Renal cortical epithelial cell (primary cell): ENCODE measurements at regions not wholly inside any gene's neighbourhood (a gene's known extent, or its start where the extent isn't known, plus 50 kb on each side); places are given as distances from the start of the nearest gene placed in this dataset.

ENCODE experiments used
- DNase-seq: peaks from one replicate; pipeline ENCODE4 v3.0.0-alpha.2; 2011; ENCODE audit warnings: low read depth

DNA sequence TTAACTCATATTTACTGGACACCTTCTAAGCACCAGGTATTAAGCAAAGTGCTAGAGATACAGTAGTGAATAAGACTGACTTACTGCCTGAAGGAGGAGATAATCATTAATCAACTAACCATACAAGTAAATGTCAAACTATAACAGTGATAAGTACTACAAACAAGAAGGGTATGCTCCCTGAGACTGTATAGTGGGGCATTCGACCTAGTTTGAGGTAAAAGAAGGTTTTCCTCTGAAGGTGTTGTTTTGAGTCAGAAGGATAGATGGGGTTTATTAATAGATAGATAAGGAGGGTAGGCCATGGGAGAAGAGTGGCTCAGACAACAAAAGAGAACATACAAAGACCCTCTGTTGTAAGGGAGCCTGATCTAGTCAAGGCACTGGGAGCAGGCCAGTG lies 105.4 kb downstream of the DDIT4L start:
- DNase-seq, result no peak

DNA sequence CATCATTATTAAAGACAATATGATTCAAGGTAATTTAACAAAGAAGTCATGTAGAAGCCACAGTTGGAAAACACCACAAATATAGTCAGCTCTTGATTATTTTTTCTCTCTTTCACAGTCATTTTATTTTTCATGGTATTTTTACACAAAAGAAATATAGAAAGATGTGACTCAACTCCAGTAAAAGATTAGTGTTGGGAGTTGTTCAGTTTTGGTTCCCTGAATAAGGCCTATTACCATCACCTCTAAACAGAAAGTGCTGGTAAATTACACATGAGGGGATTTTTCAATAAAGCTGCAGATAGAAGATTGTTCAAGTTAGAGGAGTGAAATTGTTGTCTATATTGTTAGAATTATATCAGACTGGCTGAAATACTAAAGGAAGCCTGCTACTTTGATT lies 107.0 kb downstream of the DDIT4L start:
- DNase-seq, result no peak

DNA sequence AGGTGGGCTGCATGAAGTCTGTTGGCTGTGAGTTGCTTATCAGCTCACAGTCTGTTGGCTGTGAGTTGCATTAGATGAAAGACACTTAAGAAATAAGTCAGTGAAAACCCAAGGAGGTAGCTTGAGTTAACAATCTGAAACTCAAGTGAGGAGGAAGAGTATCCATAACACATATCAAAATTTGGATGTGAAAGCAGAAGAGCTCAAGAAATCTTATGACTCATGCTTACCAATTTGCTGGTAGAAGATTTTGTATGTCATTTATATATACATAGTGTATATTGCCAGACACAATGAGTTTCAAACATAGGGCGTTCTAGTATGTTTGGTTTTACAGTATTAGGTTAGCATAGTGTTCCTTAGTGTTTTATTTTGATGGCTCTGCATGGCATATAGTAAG lies 107.4 kb downstream of the DDIT4L start:
- no peak for DNase-seq

DNA sequence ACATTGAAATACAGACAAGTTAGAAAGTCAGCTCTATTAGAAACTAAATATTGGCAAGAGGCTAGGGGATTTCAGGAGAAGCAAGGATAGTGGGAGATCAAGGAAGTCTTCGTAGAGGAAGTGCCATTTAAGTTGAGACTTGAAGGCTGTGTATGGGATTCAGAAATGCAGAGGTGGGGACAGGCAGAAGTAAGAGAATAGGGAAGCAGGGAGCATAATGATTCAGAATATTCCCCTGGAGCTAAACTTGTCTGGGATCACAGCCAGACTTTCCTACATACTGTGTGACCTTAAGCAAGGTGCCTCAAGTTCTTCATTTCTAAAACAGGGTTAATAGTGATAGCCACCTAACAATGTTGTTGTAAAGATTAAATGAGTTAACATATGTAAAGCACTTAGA lies 108.8 kb downstream of the DDIT4L start:
- DNase-seq, result peak; percentile 87

DNA sequence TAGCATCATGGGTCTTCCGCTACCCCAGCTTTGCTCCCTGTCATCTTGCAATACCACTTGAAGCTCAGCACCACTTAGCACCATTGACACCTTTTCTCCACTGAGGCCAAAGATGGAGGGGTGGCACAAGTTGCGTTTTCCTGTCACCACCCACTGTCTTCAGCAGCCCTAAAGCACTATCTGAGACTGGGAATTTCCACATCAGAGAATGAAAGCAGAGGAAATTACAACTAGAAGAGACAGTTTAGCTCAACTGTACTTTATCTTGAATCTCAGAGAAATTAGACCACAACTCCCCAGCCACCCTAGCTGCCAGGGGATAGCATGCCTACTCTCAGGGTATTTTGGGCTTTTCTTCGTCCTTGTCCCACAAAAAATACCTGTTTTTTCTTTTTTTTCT lies 111.0 kb downstream of the DDIT4L start:
- no peak for DNase-seq

DNA sequence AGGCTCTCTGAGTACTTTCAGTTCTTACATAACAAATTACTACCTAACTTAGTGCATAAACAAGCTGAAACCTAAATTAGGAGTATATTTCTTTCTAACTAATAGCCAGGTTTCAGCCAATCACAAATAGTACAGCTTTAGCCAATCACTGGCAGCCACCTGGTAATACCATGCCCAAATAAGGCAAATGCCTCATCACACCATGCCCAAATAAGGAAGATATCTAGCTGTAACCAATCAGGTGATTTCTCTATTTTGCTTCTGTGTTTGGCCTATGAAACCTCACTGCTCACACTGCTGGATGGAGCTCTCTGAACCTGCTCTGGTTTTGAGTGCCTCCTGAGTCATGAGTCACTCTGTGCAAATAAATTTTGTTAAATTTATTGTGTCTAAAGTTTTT lies 113.5 kb downstream of the DDIT4L start:
- peak; percentile 88 for DNase-seq

DNA sequence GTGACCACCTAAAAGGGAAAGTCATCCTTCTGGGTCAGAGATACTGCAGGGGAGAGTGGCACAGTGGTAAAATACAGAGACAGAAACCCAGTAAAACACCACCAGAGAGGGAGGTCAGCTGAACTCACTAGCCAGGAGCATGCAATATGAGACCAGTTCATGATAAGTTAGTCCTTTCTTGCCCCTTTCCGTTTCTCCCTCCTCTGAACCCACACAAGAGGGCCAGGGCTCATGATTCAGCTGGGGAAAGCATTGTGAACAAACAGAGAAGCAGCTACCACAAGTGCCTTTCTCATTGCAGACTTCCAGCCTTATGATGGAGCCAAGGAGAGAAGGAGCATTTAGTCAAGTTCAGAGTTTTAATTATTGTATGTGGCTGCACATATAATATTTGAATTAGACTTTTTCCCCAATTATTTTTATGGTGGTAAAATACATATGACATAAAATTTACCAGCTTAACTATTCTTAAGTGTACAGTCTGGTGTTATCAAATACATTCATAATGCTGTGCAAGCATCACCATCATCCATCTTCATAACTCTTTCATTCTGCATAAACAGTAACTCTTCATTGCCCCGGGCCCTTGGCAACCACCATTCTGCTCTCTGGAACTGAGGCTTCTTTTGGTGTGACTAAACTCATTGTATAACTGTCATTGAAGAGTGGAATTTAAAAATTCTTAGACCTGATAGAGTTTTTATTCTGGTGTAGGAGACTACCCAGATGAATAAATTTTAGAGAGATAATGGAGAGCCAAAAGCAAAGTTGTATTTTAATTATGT lies 114.6 kb downstream of the DDIT4L start:
- DNase-seq, result no peak

DNA sequence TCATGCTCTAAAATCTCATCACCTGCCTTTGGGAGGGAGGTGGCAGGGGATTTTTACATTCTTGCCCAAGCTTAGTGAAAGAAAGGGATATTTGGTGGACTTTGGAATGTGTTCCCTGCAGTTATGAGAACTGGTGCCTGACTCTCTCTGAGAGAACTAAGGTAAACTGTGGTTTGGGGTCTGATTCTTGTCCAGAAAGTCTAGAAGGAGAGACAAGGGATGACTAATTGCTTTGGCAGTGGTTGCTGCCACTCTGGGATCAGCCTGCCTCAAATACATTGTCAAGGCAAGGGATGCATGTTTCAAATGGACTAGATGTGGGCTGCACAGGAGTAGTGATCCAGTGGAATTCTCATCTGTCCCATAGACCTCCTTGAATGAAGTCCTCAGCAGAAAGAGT lies 115.2 kb downstream of the DDIT4L start:
- peak; percentile 86 for DNase-seq

DNA sequence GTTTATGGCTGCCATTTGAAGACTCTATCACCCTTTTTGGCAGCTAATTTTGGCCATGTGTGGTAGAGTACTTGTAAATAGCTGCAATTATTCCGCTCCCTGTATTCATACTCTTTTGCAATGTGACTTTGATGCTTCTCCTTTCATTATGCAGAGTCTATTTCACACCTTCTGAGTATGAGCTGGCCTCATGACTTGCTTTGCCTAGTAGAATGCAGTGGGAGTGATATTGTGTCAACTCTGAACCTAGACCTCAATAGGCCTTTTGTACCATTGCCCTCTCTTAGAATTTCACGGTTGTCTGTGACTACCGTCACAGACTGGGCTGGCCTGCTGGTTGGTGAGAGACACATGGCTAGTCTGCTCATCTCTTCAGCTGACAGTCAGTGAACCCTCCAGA lies 118.8 kb downstream of the DDIT4L start:
- no peak for DNase-seq

DNA sequence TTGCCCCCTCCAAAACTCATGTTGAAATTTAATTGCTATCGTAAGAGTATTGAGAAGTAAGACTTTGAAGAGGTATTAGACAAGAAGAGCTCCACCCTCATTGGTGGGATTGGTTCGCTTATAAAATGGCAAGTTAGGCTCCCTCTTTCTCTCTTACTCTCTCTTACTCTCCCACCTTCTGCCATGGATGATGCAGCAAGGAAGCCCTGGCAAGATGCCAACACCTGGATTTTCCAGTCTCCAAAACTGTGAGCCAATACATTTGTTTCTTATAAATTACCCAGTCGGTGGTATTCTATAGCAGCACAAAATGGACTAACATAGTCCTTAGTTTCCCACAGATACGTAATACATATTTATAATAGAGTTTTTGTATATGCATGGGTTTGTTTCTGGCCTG lies 119.4 kb downstream of the DDIT4L start:
- DNase-seq, result no peak

DNA sequence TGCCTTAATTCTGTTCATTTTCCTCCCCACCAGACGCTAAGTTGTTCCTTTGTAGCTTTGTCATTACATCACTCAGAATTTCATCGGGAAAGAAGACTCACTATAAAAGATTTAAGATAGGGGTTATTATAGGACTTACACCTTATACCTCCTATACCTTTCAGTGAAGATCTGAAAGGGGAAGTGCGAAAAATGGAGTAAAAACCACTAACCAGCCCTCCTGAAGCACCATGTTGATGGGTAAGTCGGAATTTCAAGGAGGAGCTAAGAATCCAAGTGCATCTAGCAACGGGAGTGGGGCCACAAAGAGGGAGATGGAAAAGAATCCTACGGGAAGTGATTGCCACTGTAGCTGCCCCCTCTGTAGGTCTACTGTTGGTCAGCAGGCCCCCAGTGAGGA lies 119.1 kb upstream of the H2AZ1 start:
- DNase-seq, result no peak

DNA sequence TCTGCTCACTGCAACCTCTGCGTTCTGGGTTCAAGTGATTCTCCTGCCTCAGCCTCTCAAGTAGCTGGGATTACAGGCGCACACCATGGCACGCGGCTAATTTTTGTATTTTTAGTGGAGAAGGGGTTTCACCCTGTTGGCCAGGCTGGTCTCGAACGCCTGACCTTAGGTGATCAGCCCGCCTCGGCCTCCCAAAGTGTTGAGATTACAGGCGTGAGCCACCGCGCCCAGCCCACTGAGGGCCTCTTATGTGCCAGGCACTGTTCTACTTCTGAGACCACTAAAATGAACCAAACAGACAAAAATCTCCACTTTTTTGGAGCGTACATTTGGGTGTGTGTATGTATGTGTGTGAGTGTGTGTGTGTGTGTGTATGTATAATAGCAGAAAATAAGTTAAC lies 117.2 kb upstream of the H2AZ1 start:
- no peak for DNase-seq

DNA sequence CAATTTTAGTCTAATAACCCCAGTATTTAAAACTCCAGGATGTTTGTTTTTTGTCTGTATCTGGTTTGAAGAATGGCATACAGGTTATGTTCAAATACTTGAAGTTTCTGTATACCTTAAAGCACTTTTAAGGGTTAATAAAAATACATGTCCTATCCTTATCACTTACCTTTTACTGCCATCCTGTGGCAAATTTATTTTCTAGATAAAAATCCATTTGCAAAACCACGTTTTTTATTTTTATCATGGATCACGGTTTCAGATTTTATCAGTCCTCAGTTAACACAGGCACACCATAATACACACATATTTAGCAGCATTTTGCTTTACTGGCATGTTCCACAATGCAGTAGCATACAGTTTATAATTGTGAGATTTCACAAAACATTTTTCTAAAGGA lies 113.3 kb upstream of the H2AZ1 start:
- no peak for DNase-seq

DNA sequence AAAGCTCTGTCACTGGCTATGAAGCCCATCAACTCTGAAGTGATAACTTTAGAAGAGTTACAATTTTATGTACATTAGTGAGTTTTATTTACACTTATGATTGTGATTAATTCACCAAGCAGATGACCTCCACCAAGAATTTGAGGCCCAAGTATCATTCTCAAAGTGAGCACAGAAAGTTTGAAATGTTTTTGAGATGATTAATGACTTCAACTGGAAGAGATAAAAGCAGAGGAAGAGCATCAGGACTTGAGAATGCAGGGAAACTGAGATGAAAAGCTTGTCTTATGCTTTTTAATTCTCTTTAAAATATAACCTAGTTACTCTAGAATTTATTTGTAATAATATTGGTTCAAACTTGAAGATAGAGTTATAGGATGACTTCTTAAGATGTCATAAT lies 112.8 kb upstream of the H2AZ1 start:
- DNase-seq, result no peak

DNA sequence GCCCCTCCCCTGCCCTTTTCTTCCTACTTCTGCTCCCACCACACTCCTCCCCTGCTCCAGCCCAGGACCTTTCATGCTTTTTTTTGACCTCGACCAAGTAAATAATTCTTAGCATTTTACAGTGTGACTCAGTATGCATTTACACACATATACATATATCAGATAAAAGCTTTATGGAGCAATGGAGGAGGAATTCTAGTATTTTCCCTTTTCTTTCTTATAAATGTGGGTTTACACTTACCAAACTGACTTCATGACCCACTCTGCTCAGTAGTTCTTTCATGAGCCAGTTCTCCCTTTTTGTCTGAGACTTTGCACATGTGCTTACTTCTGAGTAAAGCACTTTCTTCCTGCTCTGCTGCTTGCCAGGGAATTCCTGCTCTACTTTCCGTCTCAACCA lies 111.8 kb upstream of the H2AZ1 start:
- DNase-seq, result no peak

DNA sequence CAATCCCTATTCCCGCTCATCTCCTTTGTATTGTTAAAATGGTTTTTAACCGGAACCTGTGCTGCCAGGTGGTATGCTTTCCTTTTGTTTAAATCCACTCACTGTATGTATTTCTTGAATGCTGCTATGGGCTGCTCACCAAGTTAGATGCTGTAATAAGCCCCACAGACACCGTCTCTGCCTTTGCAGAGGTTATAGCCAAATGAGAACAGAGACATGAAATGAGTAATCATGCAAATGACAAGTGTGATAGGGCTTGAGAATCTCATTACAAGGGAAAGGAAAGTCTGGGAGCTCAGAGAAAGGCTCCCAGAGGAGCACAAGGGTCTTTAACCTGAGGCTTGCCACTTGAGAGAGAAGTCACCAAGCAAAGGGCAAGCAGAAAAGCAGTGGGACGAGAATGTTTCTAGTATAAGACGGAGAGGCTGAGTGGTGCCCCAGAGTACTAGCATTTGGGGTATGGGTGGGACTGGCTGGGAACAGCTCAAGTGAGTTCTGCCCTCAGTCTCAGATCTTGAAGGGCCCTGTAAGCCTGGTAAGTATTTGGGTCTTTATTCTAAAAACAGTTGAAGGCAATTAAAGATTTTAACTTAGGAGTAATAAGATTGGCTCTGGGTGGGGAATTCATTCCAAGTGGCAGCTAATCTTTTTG lies 110.8 kb upstream of the H2AZ1 start:
- DNase-seq, result no peak

DNA sequence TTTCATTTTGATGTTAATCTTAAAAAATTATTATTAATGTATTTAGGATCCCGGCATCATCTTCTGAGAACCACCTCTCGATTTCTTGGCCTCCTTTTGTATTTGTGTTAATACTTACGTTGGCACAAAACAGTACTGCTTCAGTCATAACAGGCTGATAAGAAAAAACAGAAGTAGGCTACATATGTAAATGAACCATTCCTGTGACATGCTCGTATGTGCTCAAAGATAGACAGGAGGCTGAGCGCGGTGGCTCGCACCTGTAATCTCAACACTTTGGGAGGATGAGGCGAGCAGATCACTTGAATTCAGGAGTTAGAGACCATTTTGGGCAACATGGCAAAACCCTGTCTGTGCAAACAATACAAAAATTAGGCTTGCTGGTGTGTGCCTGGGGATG lies 109.4 kb upstream of the H2AZ1 start:
- no peak for DNase-seq

DNA sequence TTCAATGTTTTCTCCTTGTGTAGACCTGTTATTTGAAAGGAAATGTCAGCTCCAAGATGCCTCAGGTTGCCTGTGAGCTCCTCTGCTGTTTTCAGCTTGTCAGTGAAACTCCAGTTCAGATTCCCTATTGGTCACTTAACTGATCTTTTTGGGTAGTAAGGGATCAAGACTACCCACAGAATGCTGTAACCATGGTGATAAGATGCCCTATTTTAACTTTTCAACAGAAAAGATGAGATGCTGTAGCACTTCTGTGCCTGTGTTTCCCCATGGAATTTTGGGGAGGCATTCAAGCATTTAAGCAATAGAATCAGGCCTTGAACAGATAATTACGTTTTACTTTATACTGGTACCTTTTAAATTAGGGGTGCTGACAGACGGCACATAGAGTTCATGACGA lies 106.6 kb upstream of the H2AZ1 start:
- DNase-seq, result no peak

DNA sequence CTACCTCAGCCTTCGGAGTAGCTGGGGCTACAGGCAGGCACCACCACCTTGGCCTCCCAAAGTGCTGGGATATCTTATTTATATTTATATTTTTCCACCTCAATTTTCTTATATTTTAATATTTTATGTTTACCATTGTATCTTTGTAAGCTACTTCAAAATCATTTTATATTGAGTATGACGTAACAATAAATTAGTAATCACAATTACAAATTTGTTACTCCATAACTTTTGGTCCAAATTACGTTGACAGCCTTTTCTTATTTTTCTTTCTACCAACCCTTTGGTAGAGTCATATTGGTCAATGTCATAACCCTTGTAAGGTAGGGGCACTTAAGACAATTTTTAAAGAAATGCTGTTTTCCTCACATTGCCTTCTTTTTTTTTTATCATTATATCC lies 104.0 kb upstream of the H2AZ1 start:
- DNase-seq, result no peak

DNA sequence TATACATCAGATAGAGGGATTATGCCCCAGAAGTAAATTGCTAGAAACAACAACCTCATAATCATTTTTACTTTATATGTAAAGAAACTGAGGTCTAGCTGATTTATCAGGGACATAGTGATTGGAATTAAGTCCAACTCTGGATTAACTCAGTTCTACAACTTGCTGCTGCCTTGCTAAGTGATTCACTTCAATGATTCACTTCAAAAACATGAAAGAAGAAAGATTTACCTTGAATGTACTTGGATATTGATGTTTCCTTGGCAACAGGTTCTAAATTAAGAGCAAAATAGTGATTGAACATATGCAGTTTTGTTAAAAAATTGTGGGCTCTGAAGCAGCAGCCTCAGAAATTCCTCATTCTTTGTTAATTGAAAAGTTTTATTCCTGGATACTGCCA lies 99.8 kb upstream of the H2AZ1 start:
- peak; percentile 72 for DNase-seq

DNA sequence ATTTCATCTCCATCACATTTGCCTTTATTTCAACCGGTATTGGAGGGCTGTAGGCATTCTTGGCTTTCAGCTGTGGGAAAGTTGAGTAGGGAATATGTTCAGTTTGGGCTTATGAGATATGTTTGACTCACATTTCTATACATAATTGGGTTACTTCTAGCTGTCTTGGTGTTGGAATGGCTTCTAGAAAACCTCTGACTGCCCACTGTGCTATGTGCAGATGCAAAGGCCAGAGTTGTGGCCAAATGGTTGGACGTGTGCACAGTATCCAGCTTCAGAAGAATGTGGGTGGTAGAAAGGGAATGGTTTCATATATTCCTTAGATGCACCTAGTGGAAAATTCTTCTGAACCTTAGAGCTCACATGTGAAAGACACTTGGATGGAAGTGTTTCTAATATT lies 92.6 kb upstream of the H2AZ1 start:
- DNase-seq, result peak; percentile 38

DNA sequence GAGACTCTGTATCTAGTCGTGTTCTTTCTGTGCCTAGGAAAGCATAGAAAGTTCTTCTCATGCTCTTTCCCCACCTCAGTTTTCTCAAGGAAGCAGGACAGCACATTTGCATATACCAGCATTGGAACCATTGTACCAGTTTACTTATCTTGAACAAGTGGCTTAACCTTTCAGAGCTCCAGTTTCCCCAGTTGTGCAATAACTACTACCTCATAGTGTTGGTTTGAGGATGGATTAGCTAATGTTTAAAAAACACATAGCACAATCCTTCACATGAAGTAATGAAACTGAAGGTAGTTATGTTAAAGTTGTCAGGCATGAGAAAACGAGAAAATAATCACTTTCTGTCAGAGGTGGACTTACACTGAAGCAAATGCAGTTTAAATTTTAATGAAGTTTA lies 92.2 kb upstream of the H2AZ1 start:
- peak; percentile 98 for DNase-seq

DNA sequence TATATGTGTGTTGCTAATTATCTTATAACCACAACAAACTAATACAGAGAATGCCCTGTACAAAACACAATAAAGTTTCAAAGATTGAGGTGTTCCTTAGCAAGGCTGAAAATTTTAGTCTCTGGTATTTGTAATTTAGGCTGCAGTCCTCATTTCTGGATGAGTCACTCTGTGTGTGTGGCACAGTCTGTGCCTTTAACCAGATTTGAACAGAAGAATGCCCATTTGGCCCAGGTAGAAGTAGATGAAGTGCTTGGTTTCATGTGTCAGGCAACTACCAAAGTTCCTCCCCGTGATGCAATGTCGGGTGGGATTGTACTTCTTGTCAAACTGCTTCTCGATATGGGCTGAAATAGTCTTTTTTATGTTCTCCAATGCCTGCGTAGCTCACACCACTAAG lies 91.6 kb upstream of the H2AZ1 start:
- peak; percentile 71 for DNase-seq
